GOT3 (cell line): ENCODE measurements at regions not wholly inside any gene's neighbourhood (a gene's known extent, or its start where the extent isn't known, plus 50 kb on each side); places are given as distances from the start of the nearest gene placed in this dataset.
"Not testable (repeated sequence)": the region's sequence is repeated elsewhere in the genome, so short reads cannot be mapped to it uniquely, and the experiment has no call there.

ENCODE experiments used
- DNase-seq: peaks from one replicate; lab custom pipeline; 2025; ENCODE audit warnings: mixed read lengths; lab: John Stamatoyannopoulos, UW

DNA sequence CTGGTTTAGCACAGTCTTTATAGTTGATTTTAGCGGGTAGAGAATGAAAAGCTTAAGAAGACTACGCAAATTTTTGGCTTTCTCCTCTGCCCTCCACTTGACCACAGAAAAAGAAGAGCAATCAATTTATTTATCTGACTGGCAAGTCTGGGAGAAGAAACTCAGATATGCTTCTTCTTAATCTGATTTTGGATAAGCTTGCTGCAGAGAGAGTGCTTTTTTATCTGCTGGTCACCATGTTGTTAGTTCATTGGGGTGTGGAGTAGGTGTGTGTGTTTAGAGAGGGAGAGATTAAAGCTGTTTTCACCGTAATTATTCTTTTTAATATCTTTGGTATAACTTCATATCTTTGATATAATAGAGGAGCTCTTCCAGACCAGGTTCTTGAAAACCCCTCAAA, 471.4 kb upstream of the SLC10A2 start:
- no peak for DNase-seq

DNA sequence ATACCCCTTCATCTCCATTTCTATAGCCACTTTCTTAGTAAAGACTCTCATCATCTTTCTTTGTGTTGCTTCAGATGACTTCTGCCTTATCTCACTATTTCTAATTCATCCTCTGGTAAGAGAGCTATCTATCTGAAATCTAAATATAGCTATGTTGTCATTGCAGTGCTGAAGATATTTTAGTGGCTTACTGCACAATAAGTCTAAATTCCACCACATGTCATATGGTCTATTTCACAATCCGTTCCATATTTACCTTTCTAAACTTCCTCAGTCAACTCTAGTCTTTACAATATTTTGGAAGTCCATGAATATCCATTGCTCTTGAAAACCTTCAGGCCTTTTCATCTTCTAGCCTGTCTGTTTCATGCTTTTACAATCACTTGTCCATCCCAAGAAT, 465.1 kb upstream of the SLC10A2 start:
- no peak for DNase-seq

DNA sequence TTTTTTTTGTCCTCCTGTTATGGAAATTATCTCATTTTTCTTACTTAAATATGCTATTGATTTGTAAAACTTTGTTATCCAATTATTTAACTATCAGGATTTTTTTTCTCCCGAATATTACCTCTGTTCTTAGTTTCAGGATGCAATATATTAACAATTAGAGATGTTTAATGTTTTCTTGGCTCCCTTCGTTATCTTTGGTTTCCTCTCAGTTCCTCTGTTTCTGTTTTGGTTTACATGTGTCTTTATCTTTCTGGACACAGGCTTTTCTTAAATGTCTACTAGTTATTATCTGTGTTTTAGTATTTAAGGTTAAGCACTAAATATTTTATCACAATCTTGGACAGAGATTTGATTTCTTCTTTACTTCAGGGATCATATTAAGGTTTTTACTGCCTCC, 462.2 kb upstream of the SLC10A2 start:
- DNase-seq, result no peak

DNA sequence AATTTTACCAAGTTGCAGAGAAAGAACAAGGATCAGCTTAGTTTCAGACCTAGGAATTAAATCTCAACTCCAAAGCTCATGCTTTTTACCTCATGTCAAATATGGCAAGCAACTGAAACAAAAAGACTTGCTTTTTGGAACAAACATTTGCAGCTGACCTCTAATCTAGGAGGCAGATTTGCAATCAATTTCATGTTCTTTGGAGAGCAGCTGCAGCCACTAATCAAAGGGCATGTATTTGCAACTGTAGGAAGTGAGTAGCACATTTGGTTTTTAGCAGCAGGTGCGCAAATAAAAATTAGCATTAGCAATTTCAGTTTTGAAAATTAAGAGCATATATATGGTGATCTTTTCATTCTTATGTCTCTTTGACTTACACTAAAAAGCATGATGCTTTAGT, 459.3 kb upstream of the SLC10A2 start:
- DNase-seq, result no peak

DNA sequence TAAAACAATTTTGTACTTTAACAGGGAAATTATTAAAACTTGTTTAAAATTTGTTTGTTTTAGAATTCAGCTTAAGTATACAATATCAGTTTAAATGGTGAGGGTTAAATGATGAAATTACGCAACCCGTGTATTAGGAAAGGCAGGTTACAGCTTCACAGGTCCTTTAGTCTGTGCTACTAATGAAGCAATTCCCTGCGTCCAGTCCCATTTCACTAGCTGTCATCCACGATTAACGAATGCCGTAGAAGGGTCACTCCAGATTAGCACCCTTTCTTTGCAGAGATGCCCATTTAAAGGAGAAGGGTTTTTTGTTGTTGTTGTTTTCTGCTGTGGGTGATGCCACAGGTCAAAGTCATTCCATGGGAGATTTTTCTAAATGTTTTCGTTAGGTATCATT, 457.6 kb upstream of the SLC10A2 start:
- DNase-seq, result no peak

DNA sequence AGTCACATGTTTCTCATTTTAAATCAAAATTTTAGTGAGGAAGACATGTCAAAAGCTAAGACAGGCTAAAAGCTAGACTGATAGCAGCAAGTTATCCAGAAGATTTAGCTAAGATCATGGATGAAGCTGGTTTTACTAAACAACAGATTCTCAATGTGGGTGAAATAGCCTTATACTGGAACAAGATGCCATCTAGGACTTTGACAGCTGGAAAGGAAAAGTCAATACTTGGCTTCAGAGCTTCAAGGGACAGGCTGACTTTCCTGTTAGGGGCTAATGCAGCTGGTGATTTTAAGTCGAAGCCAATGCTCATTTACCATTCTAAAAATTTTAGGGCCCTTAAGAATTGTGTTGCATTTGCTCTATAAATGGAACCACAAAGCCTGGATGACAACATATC, 455.3 kb upstream of the SLC10A2 start:
- no peak for DNase-seq

DNA sequence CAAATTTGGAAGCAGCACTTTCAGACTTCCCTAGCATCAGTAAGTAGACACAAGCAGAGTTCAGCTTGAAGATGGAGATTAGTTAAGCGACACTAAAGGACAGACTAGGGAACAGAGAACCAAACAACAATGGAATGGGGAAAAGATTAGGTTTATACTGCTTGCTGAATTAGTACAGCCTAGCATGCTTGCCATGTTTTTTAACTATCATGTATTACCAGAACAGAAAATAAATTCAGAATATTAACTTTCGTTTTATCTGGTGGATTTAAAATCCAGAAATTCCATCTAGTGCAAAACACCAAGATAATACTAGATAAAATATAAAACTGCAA, 451.5 kb upstream of the SLC10A2 start:
- no peak for DNase-seq

DNA sequence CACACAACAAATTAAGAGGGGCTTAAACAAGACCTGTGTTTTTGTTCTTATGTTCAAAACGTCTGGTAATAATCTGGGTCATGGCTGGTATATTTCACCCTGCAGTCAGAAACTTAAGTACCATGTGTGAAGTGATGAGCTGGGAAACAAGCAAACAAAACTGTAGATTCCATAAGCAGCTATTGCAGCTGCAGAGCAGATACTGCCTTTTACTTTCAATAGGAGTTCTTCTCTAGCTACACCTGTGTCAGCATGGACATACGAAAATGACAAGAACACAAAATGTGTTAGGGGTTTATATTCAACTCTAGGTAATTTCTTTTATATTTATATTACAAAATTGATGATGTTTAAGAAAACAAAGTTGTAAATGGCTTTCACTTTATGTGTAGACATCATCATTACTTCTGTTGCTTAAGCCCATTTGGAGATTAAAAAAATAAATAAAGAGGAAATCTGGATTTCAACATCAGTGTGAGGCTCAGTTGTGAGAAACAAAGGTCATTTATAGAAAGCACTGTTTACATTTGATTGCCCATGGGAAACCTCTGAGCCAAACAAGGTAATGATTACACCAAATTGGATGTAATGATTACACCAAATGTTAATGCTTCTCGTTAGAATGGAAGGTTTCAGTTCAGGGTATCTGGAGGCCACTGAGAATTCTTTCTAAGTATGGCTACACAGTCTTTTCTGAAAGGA, 451.0 kb upstream of the SLC10A2 start:
- no peak for DNase-seq

DNA sequence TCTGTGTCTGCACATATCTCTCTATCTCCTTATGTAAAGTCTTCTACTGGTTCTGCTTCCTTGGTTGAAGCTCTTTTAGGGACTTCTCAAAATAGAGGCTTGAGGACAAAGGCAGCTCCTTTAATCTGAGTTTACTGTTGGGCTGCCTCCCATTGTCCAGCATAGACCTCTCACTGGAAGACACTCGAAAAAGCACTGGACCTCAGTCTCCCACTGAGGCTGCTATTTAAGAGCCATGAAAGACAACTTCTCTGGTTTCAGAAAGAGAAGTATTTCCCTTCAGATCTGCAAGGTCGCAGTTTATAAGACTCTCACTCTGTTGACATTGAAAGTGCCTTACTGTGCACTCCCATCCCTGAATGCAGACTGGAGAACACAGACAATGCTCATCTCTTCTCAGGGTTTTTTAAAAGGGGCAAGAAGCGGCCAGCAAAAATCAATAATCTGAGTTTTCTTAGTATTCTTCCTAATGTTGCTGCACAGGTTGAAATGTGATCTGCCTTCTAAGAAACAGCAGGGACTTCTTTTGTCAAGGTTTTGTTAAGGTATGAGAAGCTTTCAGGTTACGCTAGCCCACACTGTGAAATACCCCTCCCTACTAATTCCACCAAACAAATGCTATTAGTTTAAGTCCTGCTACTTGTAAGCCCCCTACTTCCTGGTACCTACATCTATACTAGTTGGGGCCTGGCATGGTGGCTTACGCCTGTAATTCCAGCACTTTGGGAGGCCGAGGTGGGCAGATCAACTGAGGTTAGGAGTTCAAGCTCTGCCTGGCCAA, 450.0 kb upstream of the SLC10A2 start:
- DNase-seq, result no peak

DNA sequence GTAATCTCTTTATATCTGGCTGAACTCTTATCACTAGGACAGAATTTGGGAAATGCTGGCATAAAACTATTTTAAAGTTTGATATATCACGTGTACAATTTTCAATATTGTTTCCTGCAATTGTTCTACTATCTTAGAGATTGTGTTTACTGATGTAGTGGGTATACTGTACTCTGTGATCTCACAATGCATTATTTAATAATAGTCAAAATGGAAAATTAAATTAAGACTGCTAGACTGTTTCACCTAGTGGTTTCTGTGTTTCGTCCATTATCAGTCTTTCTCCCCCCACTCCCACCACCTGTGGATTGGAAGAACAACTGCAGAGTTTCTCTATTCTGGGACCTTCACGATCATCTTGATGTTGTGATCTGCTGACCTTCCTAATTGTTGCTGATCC, 449.2 kb upstream of the SLC10A2 start:
- DNase-seq, result no peak

DNA sequence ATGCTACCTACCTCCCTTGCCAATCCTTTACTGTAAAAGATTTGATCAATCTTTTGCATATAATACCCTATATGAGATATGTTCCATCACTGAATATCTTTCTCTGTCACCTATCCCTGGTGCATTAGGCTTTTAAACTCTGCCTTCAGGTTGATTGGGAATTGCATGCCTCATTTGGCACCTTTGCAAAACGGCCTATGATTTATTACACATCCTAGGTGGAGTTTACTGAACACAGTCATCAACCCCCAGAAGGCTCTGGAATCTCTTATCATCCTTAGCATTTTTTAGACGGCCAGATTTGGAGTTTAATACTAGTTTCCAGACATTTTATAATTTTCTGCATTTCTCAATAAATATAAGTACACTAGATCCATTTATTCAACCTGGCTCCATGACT, 448.4 kb upstream of the SLC10A2 start:
- no peak for DNase-seq

DNA sequence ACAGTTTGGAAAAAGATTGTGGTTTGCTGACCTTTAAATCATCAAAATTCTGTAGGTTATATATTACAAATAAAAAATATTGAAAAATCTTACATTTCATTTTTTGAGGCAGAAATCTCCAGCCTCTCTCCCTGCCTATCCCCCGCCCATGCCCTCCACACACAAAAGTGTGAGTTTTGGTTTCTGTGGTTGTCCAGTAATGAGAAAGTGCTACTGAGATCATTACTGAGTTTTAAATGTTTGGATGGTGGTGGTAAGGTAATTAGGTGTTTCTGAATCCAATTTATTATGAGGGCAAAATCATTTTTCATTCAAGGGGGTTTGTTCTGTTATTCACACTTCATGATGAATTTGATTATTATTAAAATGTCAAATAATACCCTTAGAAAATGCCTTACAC, 448.0 kb upstream of the SLC10A2 start:
- no peak for DNase-seq

DNA sequence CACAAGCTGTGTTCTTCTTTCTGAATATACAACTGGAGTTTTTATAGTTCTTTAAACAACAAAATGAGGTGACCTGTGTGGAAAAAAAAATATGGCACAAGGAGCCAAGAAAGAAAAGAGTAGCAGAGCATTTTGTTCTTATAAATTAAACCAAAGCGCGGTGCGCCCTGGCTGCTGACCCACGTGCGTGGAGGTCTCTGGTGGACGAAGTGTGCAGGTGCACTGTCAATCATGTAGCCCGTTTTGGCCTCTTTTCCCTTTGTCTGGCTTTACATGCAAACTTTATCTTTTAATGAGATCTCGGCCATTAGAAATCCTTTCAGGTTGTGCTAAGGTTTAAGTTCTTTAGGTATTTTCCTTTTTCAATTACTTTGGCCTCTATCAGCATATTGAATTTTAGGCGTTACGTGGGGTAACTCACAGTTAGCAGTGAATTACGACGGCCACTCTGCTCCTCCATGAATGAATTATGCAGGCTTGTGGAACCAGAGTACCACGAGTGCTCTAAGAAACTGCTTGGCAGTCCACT, 443.9 kb upstream of the SLC10A2 start:
- DNase-seq, result no peak

DNA sequence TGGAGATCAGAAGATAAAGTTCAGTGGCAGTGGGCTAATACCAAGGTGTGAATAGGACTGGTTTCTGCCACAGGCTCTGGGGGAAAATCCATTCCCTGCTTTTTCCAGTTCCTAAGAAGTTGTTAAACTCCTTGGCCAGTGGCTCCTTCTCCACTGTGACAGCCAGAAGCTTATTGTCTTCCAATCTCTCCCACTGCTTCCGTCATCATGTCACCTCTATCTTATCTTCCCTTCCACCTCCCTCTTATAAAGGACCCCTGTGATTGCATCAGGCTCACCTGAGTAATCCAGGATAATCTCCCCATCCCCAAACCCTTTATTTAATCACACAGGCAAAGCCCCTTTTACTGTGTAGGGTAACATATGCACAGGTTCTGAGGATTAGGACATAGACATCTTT, 431.2 kb upstream of the SLC10A2 start:
- no peak for DNase-seq

DNA sequence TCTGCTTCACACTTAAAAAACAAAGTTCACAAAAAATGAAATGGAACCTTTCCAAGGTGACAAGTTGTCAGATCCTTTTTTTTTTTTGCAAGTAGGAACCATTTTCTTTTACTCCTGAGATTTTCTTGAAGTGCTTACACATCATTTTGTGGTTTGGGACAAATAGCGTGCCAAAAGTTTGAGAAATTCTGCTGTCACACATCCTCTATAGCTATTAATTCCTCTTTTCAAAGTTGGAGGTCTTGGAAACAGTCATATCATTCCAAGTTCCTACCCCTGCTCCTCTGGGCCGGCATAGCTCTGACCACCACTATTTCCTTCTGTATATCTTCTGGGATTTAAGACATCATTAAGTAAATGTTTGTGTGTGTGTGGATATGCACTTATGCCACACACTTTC, 421.6 kb upstream of the SLC10A2 start:
- DNase-seq, result no peak

DNA sequence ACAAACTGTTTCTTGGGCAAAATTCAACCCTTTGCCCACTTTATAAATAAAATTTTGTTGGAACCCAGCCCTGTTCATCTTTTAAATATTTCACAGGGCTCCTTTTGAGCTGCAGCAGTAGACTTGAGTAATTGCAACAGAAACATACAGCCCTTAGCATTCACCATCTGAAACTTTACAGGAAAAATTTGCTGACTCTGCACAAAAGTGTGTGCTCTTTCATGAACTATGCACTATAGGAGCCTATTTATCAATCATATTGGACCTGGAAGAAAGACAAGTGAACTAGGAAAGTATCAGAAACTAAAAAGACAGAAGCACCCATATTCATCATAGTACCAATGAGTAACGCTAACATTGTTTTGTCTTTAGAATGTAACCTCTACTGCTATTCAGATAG, 406.9 kb upstream of the SLC10A2 start:
- DNase-seq, result no peak

DNA sequence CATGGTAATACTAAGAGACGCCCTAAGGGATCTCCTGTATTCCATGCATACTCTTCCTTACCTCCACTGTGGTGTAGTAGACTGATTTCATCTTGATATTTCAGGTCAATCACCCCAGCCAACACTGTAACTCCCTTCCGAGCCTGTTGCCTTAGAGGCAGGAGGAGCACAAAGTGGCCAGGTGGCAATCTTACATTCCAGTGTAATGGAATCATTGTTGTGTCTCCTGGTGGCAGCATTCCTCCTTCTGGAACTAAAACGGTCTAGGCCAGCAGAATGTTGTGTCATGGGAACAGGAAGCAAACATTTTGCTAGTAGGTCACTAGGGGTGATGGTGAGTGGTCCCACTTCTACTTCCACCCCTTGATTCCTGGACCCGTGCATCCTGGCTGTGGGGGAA, 405.7 kb upstream of the SLC10A2 start:
- DNase-seq, result no peak

DNA sequence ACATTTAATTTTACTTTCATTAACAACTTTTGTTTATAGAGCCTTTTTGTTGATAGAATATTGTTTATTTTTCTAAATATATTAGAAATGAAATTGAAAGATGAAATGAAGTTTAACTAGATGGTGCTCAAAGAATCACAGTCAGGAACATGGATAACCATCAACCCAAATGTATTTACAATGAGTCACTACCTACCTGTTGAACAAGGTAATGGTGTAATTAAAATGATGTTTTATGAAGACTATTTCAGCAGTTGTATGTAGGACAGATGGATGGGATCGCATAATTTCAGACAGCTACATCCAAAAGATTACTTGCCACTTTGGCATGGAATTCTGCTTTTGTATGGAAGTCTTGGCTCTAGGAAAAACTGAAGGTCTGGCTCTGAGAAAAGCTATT, 403.6 kb upstream of the SLC10A2 start:
- no peak for DNase-seq

DNA sequence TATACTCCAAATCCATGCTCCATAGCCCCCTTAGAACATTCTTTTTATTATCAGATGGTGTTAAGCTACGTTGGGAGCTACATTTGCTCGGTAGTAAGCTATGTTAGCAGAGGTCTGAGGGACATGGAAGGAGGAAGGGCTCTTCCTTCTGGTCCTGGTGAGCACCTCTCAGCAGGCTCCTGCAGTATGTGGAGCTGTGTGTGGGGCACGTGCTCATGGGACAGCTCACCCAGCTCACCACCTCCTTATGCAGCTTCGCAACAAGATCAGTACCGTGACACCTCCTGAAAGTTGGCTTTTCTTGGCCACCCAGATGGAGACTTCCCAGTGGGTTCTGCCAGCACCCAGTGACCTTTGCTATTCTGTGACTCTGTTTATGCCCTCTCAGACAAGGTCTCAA, 400.5 kb upstream of the SLC10A2 start:
- no peak for DNase-seq

DNA sequence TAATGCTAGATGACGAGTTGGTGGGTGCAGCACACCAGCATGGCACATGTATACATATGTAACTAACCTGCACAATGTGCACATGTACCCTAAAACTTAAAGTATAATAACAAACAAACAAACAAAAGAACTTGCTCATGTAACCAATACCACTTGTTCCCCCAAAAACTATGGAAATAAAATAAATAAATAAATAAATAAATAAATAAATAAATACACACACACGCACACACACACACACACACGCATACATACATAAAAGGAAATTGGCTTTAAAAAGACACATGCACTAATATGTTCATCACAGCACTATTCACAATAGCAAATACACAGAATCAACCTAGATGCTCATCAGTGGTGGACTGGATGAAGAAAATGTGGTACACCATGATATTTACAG, 394.0 kb upstream of the SLC10A2 start:
- not testable (repeated sequence) for DNase-seq

DNA sequence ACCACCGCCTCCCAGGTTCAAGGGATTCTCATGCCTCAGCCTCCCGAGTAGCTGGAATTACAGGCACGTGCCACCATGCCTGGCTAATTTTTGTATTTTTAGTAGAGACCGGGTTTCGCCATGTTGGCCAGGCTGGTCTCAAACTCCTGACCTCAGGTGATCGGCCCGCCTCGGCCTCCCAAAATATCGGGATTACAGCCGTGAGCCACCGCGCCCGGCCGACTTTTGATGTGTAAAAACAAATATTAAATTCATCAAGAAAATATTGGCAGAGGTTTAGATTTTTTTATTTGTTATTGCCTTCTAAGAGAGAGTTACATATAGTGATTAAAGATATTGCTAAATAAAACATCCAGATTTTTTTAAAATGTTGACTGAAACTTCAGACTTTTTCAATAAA, 390.8 kb upstream of the SLC10A2 start:
- DNase-seq, result not testable (repeated sequence)

DNA sequence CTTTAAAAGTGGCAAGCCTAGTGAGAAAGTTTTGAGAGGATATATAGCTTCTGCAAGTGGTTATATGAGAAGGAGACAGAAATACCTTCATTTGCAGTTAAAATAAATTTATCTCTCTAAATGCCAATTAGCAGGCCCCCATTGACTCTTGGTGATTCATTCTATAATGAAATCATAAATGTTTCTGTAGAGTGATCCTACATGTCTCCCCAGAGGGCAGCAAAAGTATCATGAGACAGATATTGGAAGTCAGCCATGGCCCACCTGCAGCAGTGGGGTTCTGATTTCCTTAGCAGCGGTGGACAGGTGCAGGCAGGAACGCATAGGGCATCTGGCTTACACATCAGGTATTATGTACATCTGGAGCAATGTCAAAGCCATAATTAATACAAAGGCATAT, 385.4 kb upstream of the SLC10A2 start:
- no peak for DNase-seq

DNA sequence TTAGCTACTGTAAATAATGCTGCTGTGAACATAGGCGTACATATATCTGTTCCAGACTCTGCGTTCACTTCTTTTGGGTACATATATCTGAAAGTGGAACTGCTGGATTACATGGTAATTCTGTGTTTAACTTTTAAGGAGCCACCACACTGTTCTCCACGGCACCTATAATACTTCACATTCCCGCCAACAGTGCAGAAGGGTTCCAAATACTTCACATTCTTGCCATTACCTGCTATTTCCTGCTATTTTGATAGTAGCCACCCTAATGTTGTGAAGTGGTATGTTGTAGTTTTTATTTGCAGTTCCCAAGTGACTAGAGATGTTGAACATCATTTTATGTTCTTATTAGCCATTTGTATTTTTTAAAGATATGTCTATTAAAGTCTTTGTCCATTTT, 377.4 kb upstream of the SLC10A2 start:
- DNase-seq, result no peak

DNA sequence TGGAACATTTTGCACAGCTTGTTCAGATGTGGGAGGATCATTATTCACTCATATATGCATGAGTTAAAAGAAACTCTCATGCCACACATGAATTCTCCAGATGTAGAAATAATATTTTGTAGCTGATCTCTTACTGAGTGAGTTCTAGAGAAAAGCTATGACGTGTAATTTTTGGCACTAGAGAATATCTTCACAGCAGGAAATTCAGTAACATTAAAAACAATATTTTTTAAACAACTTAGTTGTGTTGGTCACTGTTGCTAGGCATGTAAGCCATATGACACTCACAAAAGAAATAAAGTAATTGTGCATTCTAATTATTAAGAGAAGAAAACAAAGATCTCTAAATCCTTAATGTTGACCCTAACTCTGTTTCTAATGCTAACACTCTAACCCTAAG, 371.4 kb upstream of the SLC10A2 start:
- no peak for DNase-seq
